NCI-H2171 (cell line): ENCODE measurements at regions not wholly inside any gene's neighbourhood (a gene's known extent, or its start where the extent isn't known, plus 50 kb on each side); places are given as distances from the start of the nearest gene placed in this dataset.

Source experiments
- DNase-seq: peaks from one replicate; lab custom pipeline; 2025; lab: John Stamatoyannopoulos, UW

DNA sequence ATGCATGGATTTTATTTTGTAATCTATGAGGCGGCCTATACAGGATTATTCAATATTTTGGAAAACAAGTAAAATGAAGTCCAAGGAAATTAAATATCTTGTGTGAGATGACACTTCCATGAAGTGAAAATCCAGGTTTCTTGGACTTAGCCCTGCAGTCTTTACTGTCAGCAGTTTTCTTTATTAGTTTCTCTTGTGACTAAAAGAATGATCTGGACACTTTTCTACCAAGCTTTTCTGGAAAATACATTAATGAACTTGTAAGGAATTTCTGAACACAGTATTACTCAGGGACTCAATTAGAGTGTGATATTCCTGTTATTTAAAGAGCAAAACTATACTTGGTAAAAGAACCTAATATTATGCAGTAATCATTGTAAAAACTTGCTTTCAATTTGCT lies 610.4 kb upstream of the SLC8A1 start:
- no peak for DNase-seq

GRCh38 chr2:41066168-41066567 lies 614.3 kb upstream of the SLC8A1 start:
- no peak for DNase-seq

DNA sequence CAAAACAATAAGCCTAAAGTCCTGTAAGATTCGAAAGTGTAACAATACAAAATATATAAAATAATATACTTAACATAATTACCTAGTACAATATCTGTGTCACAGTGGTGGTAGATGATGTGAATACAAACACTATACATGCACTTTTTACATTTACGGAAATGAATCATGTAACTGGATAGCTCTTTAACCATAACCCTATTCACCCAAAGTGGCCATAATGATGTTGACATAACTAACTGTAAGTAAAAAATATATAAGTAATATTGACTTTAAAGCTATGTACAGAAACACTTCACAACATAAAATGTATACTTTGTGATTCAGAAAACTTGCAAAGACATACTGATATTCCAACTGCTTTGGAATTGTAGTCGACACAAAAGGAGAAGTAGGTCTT lies 616.9 kb upstream of the SLC8A1 start:
- no peak for DNase-seq

DNA sequence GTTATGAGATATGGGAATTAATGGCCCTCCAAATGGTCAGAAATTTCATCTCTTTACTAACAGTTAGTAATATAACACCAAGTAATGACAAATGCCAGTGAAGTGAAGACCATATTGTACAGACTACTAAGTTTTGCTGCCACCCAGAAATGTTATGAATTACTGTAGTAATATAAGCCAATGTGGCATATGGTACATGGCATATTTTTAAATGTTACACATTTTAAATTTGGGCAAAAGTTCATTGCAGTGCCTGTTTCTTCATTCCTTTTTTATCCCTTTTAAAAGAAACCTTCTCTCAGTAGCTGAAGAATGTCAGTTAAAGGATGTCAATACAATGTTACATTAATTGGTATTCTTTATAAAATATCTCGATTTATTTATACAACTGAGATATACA lies 626.5 kb upstream of the SLC8A1 start:
- DNase-seq: no peak

- DNase-seq: no peak
Measured at GRCh38 chr2:41079011-41079410, 627.1 kb upstream of the SLC8A1 start.

DNA sequence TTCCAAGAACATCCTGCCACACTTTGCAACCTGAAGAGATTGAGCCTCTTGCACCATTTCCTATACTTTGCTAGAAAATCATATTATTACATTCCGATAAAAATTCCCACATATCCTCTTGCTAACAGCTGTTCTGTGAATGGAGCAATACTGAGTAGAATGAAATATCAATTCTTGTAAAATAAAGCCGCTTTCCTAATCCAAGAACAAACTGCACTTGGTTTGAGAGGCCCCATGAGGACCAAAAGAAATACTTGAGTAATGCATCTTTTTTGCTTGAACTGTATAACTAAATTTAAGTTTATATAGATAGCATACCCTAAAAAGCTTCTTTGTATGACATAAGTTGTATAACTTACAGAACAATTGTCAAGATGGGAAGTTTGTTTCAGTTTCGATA lies 632.4 kb upstream of the SLC8A1 start:
- no peak for DNase-seq

DNA sequence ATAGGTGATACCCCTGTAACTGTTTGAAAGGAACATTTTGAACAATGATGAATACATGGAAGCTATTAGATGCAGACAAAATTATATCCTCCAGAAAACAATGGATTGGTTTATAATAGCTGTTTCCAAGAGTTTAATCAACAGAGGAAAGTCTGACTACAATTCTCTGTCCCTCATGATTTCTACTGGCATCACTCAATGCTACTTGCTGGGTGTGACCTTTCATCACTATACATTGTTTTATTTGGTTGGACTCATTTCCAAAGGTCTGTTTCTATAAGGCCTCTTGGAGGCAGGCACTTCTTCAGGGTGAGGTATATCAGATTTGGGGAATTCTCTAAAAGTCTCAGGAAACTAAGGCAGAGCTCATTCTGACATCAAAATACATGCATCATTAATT lies 636.1 kb upstream of the SLC8A1 start:
- no peak for DNase-seq

DNA sequence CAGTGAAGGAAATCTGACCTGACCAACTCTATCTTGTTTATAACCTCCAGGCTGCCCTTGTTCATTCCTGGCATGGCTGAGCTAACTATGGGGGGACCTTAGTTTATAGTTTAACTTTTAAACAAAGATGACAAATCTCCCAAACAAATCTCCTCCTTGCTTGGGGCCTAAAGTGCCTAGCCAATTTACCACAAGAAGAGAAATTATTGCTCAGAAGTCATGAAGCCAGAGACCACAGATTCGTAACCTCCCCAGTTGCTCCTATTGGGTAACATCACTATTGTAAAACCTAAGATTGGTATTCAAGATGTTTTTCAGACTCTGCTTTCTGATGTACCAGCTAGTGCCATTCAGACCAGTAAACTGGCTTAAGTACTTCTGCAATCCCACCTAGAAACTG lies 649.4 kb upstream of the SLC8A1 start:
- no peak for DNase-seq

- no peak for DNase-seq
Measured at GRCh38 chr2:41109744-41110143, 657.9 kb upstream of the SLC8A1 start.

- DNase-seq: no peak
Measured at GRCh38 chr2:41111836-41112627, 660.1 kb upstream of the SLC8A1 start.

- DNase-seq: no peak
Measured at GRCh38 chr2:41116106-41116797, 664.4 kb upstream of the SLC8A1 start.

- no peak for DNase-seq
Measured at GRCh38 chr2:41119489-41119888, 667.6 kb upstream of the SLC8A1 start.

- DNase-seq: no peak
Measured at GRCh38 chr2:41123341-41123740, 671.5 kb upstream of the SLC8A1 start.

DNA sequence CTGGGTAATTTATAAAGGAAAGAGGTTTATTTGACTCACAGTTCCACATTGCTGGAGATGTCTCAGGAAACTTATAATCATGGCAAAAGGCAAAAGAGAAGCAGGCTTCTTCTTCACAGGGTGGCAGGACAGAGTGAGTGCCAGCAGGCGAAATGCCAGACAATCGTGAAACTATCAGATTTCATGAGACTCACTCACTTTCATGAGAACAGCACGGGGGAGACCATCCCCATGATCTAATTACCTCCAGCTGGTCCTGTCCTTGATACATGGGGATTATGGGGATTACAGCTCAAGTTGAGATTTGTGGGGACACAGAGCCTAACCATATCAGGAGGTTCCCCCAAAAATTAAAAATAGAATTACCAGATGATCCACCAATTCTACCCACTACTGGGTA lies 675.5 kb upstream of the SLC8A1 start:
- DNase-seq: peak; percentile 36

DNA sequence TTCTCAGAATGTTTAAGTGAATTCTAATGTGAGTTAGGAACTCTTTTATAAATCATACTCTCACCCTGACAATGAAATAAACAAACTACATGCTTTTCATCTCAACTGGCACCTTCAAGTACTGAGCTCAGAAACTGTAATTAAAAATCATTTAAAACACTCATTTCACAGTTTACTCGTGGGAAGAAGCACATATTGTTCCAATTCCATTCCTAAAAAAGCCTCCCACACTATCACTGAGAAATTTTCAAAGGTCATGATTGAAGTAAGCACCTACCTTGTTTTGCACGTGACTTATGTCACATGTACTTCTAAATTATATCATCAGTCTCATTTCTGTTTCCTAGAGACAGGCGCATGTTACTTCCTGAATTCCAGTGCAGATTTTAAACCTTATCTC lies 678.1 kb upstream of the SLC8A1 start:
- no peak for DNase-seq

- DNase-seq: no peak
Measured at GRCh38 chr2:41137031-41137430, 685.1 kb upstream of the SLC8A1 start.

GRCh38 chr2:41141146-41141791 lies 689.4 kb upstream of the SLC8A1 start:
- no peak for DNase-seq

DNA sequence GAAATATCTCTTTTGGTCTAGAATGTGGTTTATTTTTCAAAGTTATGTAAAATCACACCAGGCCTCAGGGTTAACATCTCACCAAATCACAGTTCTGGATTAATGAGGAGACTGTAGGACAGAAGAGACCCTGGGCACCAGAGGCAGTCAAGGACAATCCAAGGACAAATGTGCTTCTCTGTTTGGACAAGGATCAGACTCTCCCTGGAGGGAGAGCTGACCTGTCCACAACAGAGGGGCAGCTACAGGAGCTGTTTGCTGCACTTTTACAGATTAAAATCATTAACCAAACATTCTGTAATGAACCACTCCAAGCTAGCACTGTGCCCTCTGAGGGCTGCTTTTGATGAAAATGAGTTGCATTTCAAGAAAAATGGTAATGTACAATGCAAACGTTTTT lies 690.6 kb upstream of the SLC8A1 start:
- DNase-seq: no peak

- no peak for DNase-seq
Measured at GRCh38 chr2:41145066-41145465, 693.2 kb upstream of the SLC8A1 start.

- DNase-seq: no peak
Measured at GRCh38 chr2:41149054-41149453, 697.2 kb upstream of the SLC8A1 start.

DNA sequence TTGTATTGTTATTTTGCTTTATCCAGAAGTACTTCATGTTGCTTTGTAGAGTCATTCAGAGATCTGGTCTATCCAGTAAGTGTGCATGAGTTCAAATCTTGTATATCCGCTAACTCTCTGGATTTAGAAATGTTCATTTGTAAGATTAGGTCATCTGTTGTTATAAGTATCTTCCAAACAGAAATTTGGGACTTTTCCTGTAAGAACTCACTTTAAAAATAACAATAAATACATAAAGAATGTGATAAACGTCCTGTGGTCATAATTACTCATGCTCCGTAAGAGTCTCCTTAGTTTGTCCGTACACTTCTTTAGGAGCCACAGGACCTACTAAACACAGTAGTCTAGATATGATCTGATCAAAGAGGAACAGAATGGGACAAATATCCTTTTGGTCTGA lies 699.9 kb upstream of the SLC8A1 start:
- DNase-seq: no peak

GRCh38 chr2:41152318-41152717 lies 700.4 kb upstream of the SLC8A1 start:
- no peak for DNase-seq

GRCh38 chr2:41160439-41160838 lies 708.5 kb upstream of the SLC8A1 start:
- no peak for DNase-seq
